Subcutaneous abdominal adipose tissue (tissue), 5 donors: ENCODE measurements at regions not wholly inside any gene's neighbourhood (a gene's known extent, or its start where the extent isn't known, plus 50 kb on each side); places are given as distances from the start of the nearest gene placed in this dataset.

Source experiments
- H3K27ac ChIP-seq: one replicate; pipeline ENCODE4 v1.7.0; 2013; ENCODE audit warnings: low read depth, mild to moderate bottlenecking, inconsistent platforms, low read length, moderate library complexity
- H3K27me3 ChIP-seq, 5 donors: one replicate each; pipeline ENCODE4 v1.7.0; 2013; ENCODE audit warnings: low read length in 5 of 5, inconsistent platforms in 1 of 5; ENCODE audit not compliant: control insufficient read depth in 5 of 5, insufficient read depth in 4 of 5
- H3K36me3 ChIP-seq, 5 donors: one replicate each; pipeline ENCODE4 v1.7.0; 2013; ENCODE audit warnings: low read length in 5 of 5; ENCODE audit not compliant: control insufficient read depth in 5 of 5, insufficient read depth in 5 of 5
- H3K4me1 ChIP-seq, 5 donors: one replicate each; pipeline ENCODE4 v1.7.0; 2013; ENCODE audit warnings: low read length in 5 of 5, mild to moderate bottlenecking in 3 of 5, moderate library complexity in 1 of 5; ENCODE audit not compliant: control insufficient read depth in 5 of 5, insufficient read depth in 5 of 5
- H3K4me3 ChIP-seq, 5 donors: one replicate each; pipeline ENCODE4 v1.7.0; 2013; ENCODE audit warnings: low read length in 5 of 5, low read depth in 1 of 5
- H3K9ac ChIP-seq, 5 donors: one replicate each; pipeline ENCODE4 v1.7.0; 2013; ENCODE audit warnings: low read length in 5 of 5, mild to moderate bottlenecking in 4 of 5, moderate library complexity in 3 of 5
- H3K9me3 ChIP-seq, 5 donors: one replicate each; pipeline ENCODE4 v1.7.0; 2013; ENCODE audit warnings: low read length in 5 of 5; ENCODE audit not compliant: control insufficient read depth in 5 of 5
- donor health status: healthy.
- donor health status: healthy.
- donor health status: healthy.
- donor health status: healthy.
- donor health status: healthy.

GRCh38 chr3:124557-125179 is 71.9 kb upstream of the CHL1 start:
- H3K27me3 ChIP-seq: no peaks in the 10 kb centered on the region
- H3K36me3 ChIP-seq: no peaks in the 10 kb centered on the region
- no peaks in the 10 kb centered on the region for H3K4me1 ChIP-seq
- no peak overlapping the region for H3K9ac ChIP-seq
- no peak overlapping the region for H3K27ac ChIP-seq
- H3K4me3 ChIP-seq: no peak overlapping the region
- H3K9me3 ChIP-seq: no peaks in the 10 kb centered on the region

DNA sequence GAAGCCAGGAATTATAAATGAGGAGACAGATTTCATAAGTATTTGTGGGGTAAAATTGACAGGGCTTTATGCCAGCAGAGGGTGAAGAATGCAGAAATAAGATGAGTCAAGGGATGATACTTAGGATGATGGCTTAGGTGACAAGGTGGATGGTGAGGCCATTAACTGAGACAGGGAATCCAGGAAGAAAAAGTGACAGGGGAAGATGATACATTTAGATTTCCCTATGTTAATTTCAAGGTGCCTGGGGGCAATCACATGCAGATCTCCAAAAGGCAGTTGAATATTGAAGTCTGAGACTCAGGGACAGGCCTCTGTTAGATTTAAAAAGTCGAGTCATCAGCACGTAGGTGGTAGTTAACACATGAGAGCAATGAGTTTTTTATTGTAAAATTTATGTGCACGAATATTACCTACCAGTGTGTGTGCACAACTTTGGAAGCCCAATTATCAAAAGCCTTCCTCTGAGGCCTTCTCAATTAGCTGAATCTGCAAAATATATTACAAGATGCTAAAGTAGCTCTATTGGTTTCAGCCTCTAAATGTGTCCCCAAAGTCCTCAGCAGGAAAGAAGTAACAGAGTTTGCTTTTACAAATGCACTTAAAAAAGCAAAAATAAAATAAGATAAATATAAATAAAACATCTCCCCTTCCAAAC is 67.9 kb upstream of the CHL1 start:
- Histone ChIP-seq H3K9me3 (no peaks in the 10 kb centered on the region), H3K27me3 (no peaks in the 10 kb centered on the region), H3K4me3 (no peak overlapping the region), H3K36me3 (no peaks in the 10 kb centered on the region), H3K27ac (no peak overlapping the region), H3K4me1 (no peaks in the 10 kb centered on the region), H3K9ac (no peak overlapping the region)

DNA sequence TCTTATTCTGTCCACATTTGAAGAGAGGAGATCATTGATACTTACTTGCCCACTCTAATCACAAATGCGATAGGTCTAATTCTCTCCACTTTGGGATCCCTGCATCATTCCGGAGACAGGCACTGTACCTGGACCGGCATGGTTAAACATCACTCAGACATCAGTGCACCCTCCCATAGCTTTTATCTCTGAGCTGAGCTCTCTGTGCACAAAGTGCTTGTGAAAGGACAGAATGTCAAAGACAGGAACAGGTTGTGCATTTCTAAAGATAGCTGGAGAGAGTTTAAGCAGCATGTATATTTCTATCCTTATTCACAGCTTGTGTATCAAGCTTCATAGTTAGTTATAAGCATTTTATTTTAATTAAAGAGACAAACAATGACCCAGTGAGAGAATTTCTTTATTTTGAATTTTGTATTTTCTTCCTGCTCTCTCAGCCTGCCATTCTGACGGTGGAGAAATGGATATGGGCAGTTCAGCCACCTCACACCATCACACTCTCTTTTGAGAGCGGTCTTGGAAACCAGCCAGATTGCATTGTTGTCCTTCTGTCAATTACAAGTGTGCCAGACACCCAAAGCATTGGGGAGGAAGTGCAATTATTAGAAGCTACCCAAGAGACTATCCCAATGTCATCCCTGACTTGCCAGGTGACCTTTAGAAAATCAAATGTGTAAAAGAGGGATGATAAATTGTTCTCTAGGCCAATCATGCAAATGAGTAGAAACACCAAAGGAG is 65.2 kb upstream of the CHL1 start:
- no peaks in the 10 kb centered on the region for H3K36me3 ChIP-seq
- no peak overlapping the region for H3K9ac ChIP-seq
- H3K27me3 ChIP-seq: no peaks in the 10 kb centered on the region
- no peak overlapping the region for H3K4me3 ChIP-seq
- no peaks in the 10 kb centered on the region for H3K9me3 ChIP-seq
- H3K4me1 ChIP-seq: no peaks in the 10 kb centered on the region
- H3K27ac ChIP-seq: no peak overlapping the region

- no peaks in the 10 kb centered on the region for H3K9me3 ChIP-seq
- H3K27ac ChIP-seq: no peak overlapping the region
- no peaks in the 10 kb centered on the region for H3K4me1 ChIP-seq
- no peaks in the 10 kb centered on the region for H3K27me3 ChIP-seq
- H3K36me3 ChIP-seq: no peaks in the 10 kb centered on the region
- H3K4me3 ChIP-seq: no peak overlapping the region
- H3K9ac ChIP-seq: no peak overlapping the region
Measured at GRCh38 chr3:132378-132777, 64.2 kb upstream of the CHL1 start.

GRCh38 chr3:132904-133303 is 63.7 kb upstream of the CHL1 start:
- Histone ChIP-seq H3K27ac (no peak overlapping the region), H3K36me3 (no peaks in the 10 kb centered on the region), H3K9me3 (no peaks in the 10 kb centered on the region), H3K9ac (no peak overlapping the region), H3K4me3 (no peak overlapping the region), H3K4me1 (no peaks in the 10 kb centered on the region), H3K27me3 (no peaks in the 10 kb centered on the region)

- no peaks in the 10 kb centered on the region for H3K36me3 ChIP-seq
- peaks cover 0 to 3% (median 0%) of the 10 kb centered on the region in 5 donors for H3K9me3 ChIP-seq
- no peak overlapping the region for H3K4me3 ChIP-seq
- no peaks in the 10 kb centered on the region for H3K4me1 ChIP-seq
- no peak overlapping the region for H3K9ac ChIP-seq
- no peak overlapping the region for H3K27ac ChIP-seq
- no peaks in the 10 kb centered on the region for H3K27me3 ChIP-seq
Measured at GRCh38 chr3:140748-141330, 55.7 kb upstream of the CHL1 start.
